Erythroblast (primary cell): ENCODE measurements at regions not wholly inside any gene's neighbourhood (a gene's known extent, or its start where the extent isn't known, plus 50 kb on each side); places are given as distances from the start of the nearest gene placed in this dataset.

Experiments used
- GATA1 ChIP-seq: IDR thresholded peaks from 2 replicates; pipeline ENCODE4 v1.6.1; 2011; ENCODE audit warnings: low read depth, mild to moderate bottlenecking, control low read depth, low read length, moderate library complexity
- POLR2A ChIP-seq: IDR thresholded peaks from 2 replicates; pipeline ENCODE4 v1.6.1; 2011; ENCODE audit warnings: mild to moderate bottlenecking, low read length

GRCh38 chr4:96630839-96631238 is 790.9 kb downstream of the PDHA2 start:
- TF ChIP-seq POLR2A (no peak), GATA1 (no peak)
